Activated CD4-positive, alpha-beta T cell treated with anti-CD3 and anti-CD28 coated beads, Interleukin-2, amount 10 ng/mL, durations not matched to agents 7 days and 5 days (primary cell): ENCODE measurements at regions not wholly inside any gene's neighbourhood (a gene's known extent, or its start where the extent isn't known, plus 50 kb on each side); places are given as distances from the start of the nearest gene placed in this dataset.

Source experiments
- CTCF ChIA-PET: fragments of 350-600 bp; sonication (Branson Sonifier 250); formaldehyde crosslinking; loops from one replicate; lab custom pipeline; 2021; ENCODE audit warnings: antibody characterized with exemption; lab: Charles Lee
- POLR2A ChIA-PET: fragments of 350-600 bp; sonication (Branson Sonifier 250); formaldehyde crosslinking; loops from one replicate; lab custom pipeline; 2021; ENCODE audit warnings: antibody characterized with exemption; lab: Charles Lee
- DNase-seq: peaks from one replicate; pipeline ENCODE4 v3.0.0-alpha.2; 2020
- H3K27ac Mint-ChIP-seq: one replicate; pipeline ENCODE4 v1.8.0; 2021; ENCODE audit warnings: mild to moderate bottlenecking, moderate library complexity, mixed read lengths
- H3K27me3 Mint-ChIP-seq: one replicate; pipeline ENCODE4 v1.8.0; 2021; ENCODE audit warnings: mixed read lengths
- H3K36me3 Mint-ChIP-seq: one replicate; pipeline ENCODE4 v1.8.0; 2021; ENCODE audit warnings: low read depth, mixed read lengths
- H3K4me1 Mint-ChIP-seq: one replicate; pipeline ENCODE4 v1.8.0; 2021; ENCODE audit warnings: mixed read lengths
- H3K4me3 Mint-ChIP-seq: one replicate; pipeline ENCODE4 v1.8.0; 2021; ENCODE audit warnings: mild to moderate bottlenecking, moderate library complexity, mixed read lengths
- H3K9me3 Mint-ChIP-seq: one replicate; pipeline ENCODE4 v1.8.0; 2021; ENCODE audit warnings: mixed read lengths

- CTCF ChIA-PET = no interaction called here
- Mint-ChIP-seq H3K9me3 (peaks cover 8% of the 10 kb centered on the region), H3K27ac (no peak overlapping the region), H3K27me3 (no peaks in the 10 kb centered on the region), H3K4me3 (no peak overlapping the region), H3K36me3 (no peaks in the 10 kb centered on the region), H3K4me1 (no peaks in the 10 kb centered on the region)
- POLR2A ChIA-PET = no interaction called here
- no peak for DNase-seq
Measured at GRCh38 chr4:33068539-33068938, 2348.4 kb downstream of the PCDH7 start.

DNA sequence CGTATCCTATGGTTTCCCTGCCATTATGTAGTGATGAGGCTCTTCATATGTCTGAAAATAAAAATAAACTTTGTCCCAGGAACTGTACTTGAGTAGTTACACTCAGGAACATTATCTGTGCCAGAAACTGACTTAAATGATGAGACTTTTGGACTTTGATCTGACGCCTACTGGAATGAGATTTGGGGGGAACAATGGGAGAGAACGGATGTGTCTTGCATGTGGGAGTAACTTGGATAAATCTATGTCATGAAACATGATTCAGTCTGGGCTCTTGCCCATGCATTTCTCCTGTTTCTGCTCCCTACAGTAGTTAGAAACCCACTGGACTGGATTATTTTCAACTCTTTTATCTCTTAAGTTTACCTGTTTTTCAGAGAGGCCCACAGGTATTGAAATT, 2351.4 kb downstream of the PCDH7 start:
- ChIA-PET CTCF (no interaction called here), POLR2A (no interaction called here)
- Mint-ChIP-seq H3K36me3 (no peaks in the 10 kb centered on the region), H3K9me3 (peaks cover 8% of the 10 kb centered on the region), H3K4me1 (no peaks in the 10 kb centered on the region), H3K27me3 (no peaks in the 10 kb centered on the region), H3K27ac (no peak overlapping the region), H3K4me3 (no peak overlapping the region)
- DNase-seq = no peak

- peaks cover 8% of the 10 kb centered on the region for H3K9me3 Mint-ChIP-seq
- H3K4me1 Mint-ChIP-seq = no peaks in the 10 kb centered on the region
- no peak overlapping the region for H3K4me3 Mint-ChIP-seq
- no peak overlapping the region for H3K27ac Mint-ChIP-seq
- no peak for DNase-seq
- CTCF ChIA-PET = no interaction called here
- POLR2A ChIA-PET = no interaction called here
- H3K27me3 Mint-ChIP-seq = no peaks in the 10 kb centered on the region
- no peaks in the 10 kb centered on the region for H3K36me3 Mint-ChIP-seq
Measured at GRCh38 chr4:33072298-33073089, 2352.3 kb downstream of the PCDH7 start.

GRCh38 chr4:33073811-33074210, 2353.6 kb downstream of the PCDH7 start:
- Mint-ChIP-seq H3K4me1 (no peaks in the 10 kb centered on the region), H3K27ac (no peak overlapping the region), H3K36me3 (no peaks in the 10 kb centered on the region), H3K4me3 (no peak overlapping the region), H3K9me3 (peaks cover 8% of the 10 kb centered on the region), H3K27me3 (no peaks in the 10 kb centered on the region)
- CTCF ChIA-PET = no interaction called here
- DNase-seq = no peak
- POLR2A ChIA-PET = no interaction called here

- ChIA-PET POLR2A (no interaction called here), CTCF (no interaction called here)
- H3K4me3 Mint-ChIP-seq = no peak overlapping the region
- H3K9me3 Mint-ChIP-seq = no peaks in the 10 kb centered on the region
- no peaks in the 10 kb centered on the region for H3K27me3 Mint-ChIP-seq
- H3K27ac Mint-ChIP-seq = no peak overlapping the region
- H3K4me1 Mint-ChIP-seq = no peaks in the 10 kb centered on the region
- DNase-seq = no peak
- H3K36me3 Mint-ChIP-seq = no peaks in the 10 kb centered on the region
Measured at GRCh38 chr4:33078145-33078544, 2358.0 kb downstream of the PCDH7 start.

DNA sequence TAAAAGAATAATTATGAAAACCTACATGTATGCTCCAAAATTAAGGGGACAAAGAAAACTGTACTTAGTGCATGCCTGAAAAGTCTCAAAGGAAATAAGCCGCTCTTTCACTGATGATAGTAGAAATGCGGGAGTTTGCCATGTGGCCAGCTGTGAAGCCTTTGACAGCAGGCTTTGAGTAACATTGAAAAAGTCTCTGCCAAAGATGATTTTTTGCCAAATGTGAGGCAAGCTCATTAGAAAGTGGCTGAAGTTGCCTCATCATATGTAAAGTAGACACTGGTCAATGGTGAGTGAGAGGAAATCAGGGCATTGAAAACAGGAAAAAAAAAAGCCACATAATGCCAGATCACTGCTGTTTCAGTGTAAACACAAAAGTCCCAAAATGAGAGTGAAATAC, 2360.1 kb downstream of the PCDH7 start:
- Mint-ChIP-seq H3K4me3 (no peak overlapping the region), H3K4me1 (no peaks in the 10 kb centered on the region), H3K27ac (no peak overlapping the region), H3K36me3 (no peaks in the 10 kb centered on the region), H3K27me3 (no peaks in the 10 kb centered on the region), H3K9me3 (no peaks in the 10 kb centered on the region)
- DNase-seq = no peak
- ChIA-PET POLR2A (no interaction called here), CTCF (no interaction called here)

GRCh38 chr4:33085709-33086108, 2365.5 kb downstream of the PCDH7 start:
- Mint-ChIP-seq H3K9me3 (peaks cover 3% of the 10 kb centered on the region), H3K27me3 (no peaks in the 10 kb centered on the region), H3K36me3 (no peaks in the 10 kb centered on the region), H3K4me3 (no peak overlapping the region), H3K27ac (no peak overlapping the region), H3K4me1 (no peaks in the 10 kb centered on the region)
- DNase-seq = no peak
- ChIA-PET CTCF (no interaction called here), POLR2A (no interaction called here)

GRCh38 chr4:33086331-33086925, 2366.3 kb downstream of the PCDH7 start:
- POLR2A ChIA-PET = no interaction called here
- Mint-ChIP-seq H3K4me1 (no peaks in the 10 kb centered on the region), H3K27me3 (no peaks in the 10 kb centered on the region), H3K27ac (no peak overlapping the region), H3K9me3 (peaks cover 3% of the 10 kb centered on the region), H3K36me3 (no peaks in the 10 kb centered on the region), H3K4me3 (no peak overlapping the region)
- no peak for DNase-seq
- CTCF ChIA-PET = no interaction called here

DNA sequence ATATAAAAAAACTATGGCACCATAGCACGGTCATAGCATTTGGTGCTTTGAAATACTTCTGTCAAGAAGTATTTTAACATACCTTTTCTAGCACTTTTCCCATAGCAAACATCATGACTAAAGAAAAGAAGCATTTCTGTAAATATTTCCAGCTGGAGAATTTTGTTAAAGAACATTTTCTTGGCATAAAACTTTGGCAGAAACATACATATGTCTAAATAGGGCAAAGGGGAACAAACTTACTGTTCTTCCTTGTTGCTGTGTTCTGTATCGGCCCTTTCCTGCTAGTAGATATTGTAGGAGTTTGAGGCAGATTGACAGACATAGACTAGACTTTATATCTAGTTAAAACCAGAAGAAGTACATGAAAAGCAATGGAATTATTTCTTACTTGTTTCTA, 2368.5 kb downstream of the PCDH7 start:
- Mint-ChIP-seq H3K9me3 (peaks cover 3% of the 10 kb centered on the region), H3K4me3 (no peak overlapping the region), H3K27me3 (no peaks in the 10 kb centered on the region), H3K36me3 (no peaks in the 10 kb centered on the region), H3K4me1 (no peaks in the 10 kb centered on the region), H3K27ac (no peak overlapping the region)
- CTCF ChIA-PET = no interaction called here
- POLR2A ChIA-PET = no interaction called here
- DNase-seq = no peak

DNA sequence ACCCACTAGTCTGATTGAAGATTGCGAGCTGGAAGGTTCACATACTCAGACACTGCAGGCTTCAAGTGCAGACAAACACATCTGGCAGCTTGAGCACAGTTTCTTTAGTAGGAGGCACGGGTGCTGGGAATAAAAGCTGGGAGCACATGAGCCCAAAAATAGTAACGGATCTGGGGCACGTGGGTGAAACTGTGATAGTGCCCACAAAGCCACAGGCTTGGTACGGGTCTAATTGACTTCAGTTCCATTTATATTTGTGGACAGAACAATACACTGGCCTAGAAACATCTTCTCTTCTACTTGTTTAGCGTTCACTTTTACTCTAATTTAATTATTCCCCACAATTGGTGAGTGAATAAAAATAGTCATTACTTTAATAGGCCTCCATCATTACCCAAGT, 2370.7 kb downstream of the PCDH7 start:
- no peak for DNase-seq
- H3K9me3 Mint-ChIP-seq = peaks cover 3% of the 10 kb centered on the region
- CTCF ChIA-PET = interaction anchor here (0.5 kb wide), 1 partner anchor 756 kb away, joined by 3 read pairs; no protein-coding TSS in a partner anchor
- no peaks in the 10 kb centered on the region for H3K36me3 Mint-ChIP-seq
- no peak overlapping the region for H3K27ac Mint-ChIP-seq
- H3K4me3 Mint-ChIP-seq = no peak overlapping the region
- H3K4me1 Mint-ChIP-seq = no peaks in the 10 kb centered on the region
- POLR2A ChIA-PET = no interaction called here
- H3K27me3 Mint-ChIP-seq = no peaks in the 10 kb centered on the region

DNA sequence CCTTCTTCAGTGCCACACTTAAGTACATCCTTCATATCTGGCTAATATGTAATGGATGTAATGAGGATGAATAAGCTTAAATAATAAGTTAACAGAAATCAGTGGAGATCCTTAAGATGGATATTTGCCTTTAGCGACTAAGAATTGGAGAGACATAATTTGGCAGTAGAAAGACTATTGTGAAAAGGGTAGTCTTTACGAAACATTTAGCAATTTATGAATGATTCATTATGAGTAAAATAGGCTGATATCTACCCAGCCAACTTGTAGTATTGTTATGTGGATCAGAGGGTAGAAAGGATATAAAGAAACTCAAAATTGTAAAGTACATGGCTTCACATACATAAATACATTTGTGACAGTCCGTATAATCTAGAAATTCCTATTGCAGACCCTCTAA, 2371.8 kb downstream of the PCDH7 start:
- DNase-seq = no peak
- H3K36me3 Mint-ChIP-seq = no peaks in the 10 kb centered on the region
- H3K4me3 Mint-ChIP-seq = no peak overlapping the region
- CTCF ChIA-PET = no interaction called here
- H3K9me3 Mint-ChIP-seq = peaks cover 3% of the 10 kb centered on the region
- H3K4me1 Mint-ChIP-seq = no peaks in the 10 kb centered on the region
- no peak overlapping the region for H3K27ac Mint-ChIP-seq
- no peaks in the 10 kb centered on the region for H3K27me3 Mint-ChIP-seq
- POLR2A ChIA-PET = no interaction called here

DNA sequence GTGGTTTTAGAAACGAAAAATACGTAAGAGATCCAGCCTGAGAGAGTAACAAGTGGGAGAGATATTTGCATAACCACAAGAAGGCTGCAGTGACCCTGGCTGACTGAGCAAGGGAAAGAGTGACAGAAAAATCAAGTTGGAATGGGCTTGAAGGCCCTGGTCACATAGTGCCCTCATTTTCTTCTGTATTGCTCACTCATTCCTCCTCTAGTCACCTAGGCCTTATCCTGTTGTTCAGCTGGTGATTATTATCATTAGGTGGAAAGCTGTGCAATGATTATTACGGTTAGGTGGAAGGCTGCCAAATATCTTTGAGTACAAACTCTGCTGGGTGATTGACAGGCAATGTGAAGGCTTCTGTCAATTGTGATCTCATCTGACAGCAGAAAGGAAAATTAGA, 2384.1 kb downstream of the PCDH7 start:
- DNase-seq = no peak
- no peak overlapping the region for H3K4me3 Mint-ChIP-seq
- H3K27ac Mint-ChIP-seq = no peak overlapping the region
- H3K4me1 Mint-ChIP-seq = no peaks in the 10 kb centered on the region
- no peaks in the 10 kb centered on the region for H3K36me3 Mint-ChIP-seq
- no peaks in the 10 kb centered on the region for H3K27me3 Mint-ChIP-seq
- H3K9me3 Mint-ChIP-seq = peaks cover 10% of the 10 kb centered on the region
- ChIA-PET CTCF (no interaction called here), POLR2A (no interaction called here)

DNA sequence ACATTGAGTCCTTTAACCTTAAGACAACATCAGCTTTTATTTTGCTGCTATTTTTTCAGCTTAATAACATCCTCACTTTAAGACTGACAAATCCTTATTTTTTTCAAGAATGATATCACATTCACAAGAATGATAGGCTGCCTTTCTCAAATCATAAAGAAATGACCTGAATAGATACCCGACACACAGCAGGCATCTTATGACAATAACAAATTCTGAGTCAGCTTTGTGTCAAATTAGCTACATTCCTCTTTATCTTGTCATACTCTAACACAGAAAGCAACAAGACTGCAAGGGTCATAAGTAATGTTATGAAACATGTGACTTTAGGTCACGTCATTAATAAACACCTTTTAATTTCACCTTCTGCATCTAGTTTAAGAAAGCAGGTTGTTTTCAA, 2387.6 kb downstream of the PCDH7 start:
- Mint-ChIP-seq H3K27me3 (no peaks in the 10 kb centered on the region), H3K9me3 (peaks cover 3% of the 10 kb centered on the region), H3K36me3 (no peaks in the 10 kb centered on the region), H3K4me1 (no peaks in the 10 kb centered on the region), H3K4me3 (no peak overlapping the region), H3K27ac (no peak overlapping the region)
- POLR2A ChIA-PET = no interaction called here
- no peak for DNase-seq
- CTCF ChIA-PET = no interaction called here

- Mint-ChIP-seq H3K27me3 (no peaks in the 10 kb centered on the region), H3K4me3 (no peak overlapping the region), H3K36me3 (no peaks in the 10 kb centered on the region), H3K4me1 (no peaks in the 10 kb centered on the region), H3K9me3 (peaks cover 14% of the 10 kb centered on the region), H3K27ac (no peak overlapping the region)
- DNase-seq = no peak
- ChIA-PET CTCF (no interaction called here), POLR2A (no interaction called here)
Measured at GRCh38 chr4:33111117-33111516, 2390.9 kb downstream of the PCDH7 start.
